DND-41 (cell line): ENCODE measurements at regions not wholly inside any gene's neighbourhood (a gene's known extent, or its start where the extent isn't known, plus 50 kb on each side); places are given as distances from the start of the nearest gene placed in this dataset.
A peak's percentile ranks its signal among the peaks of the same experiment; 100 is the strongest.

Experiments
- ATAC-seq: fragments of 200-7000 bp; cut with Tn5 transposase; 3 replicates; pipeline ENCODE4 v1.9.1; 2021; ENCODE audit warnings: low read depth; ENCODE audit not compliant: insufficient read depth
- DNase-seq: peaks from one replicate; pipeline ENCODE4 v3.0.0-alpha.2; 2020
- H2AFZ ChIP-seq: 2 replicates; pipeline ENCODE4 v1.6.0; 2012; ENCODE audit warnings: low read depth, low read length
- H3K27ac ChIP-seq: 2 replicates; pipeline ENCODE4 v1.5.1; 2012; ENCODE audit warnings: low read length, inconsistent platforms
- H3K27me3 ChIP-seq: fragments of 200-600 bp; sonication (generic); 2 replicates; pipeline ENCODE4 v1.6.0; 2012; ENCODE audit warnings: low read length, mild to moderate bottlenecking, inconsistent platforms; ENCODE audit not compliant: insufficient read depth, poor library complexity
- H3K36me3 ChIP-seq: 2 replicates; pipeline ENCODE4 v1.5.1; 2012; ENCODE audit warnings: low read length, inconsistent platforms; ENCODE audit not compliant: insufficient read depth
- H3K4me1 ChIP-seq: 2 replicates; pipeline ENCODE4 v1.5.1; 2012; ENCODE audit warnings: mild to moderate bottlenecking, low read length; ENCODE audit not compliant: insufficient read depth
- H3K4me2 ChIP-seq: 2 replicates; pipeline ENCODE4 v1.6.0; 2012; ENCODE audit warnings: mild to moderate bottlenecking, moderate library complexity, low read length, inconsistent platforms; ENCODE audit not compliant: insufficient read depth
- H3K4me3 ChIP-seq, 2 experiments: fragments of 200-600 bp in 1 of 2; shearing (Covaris generic) in 1 of 2; 2 replicates each; pipeline ENCODE4 v1.5.1; 2012 to 2016; ENCODE audit warnings: inconsistent platforms in 2 of 2, low read length in 2 of 2, mild to moderate bottlenecking in 2 of 2, low read depth in 1 of 2, moderate library complexity in 1 of 2
- H3K79me2 ChIP-seq: 2 replicates; pipeline ENCODE4 v1.6.0; 2012; ENCODE audit warnings: low read length, inconsistent platforms; ENCODE audit not compliant: insufficient read depth
- H3K9ac ChIP-seq: 2 replicates; pipeline ENCODE4 v1.6.0; 2012; ENCODE audit warnings: low read depth, mild to moderate bottlenecking, inconsistent platforms, low read length, moderate library complexity
- H3K9me3 ChIP-seq: 2 replicates; pipeline ENCODE4 v1.5.1; 2012; ENCODE audit warnings: low read length, moderate library complexity, mild to moderate bottlenecking, inconsistent platforms; ENCODE audit not compliant: insufficient read depth, severe bottlenecking
- H4K20me1 ChIP-seq: 2 replicates; pipeline ENCODE4 v1.6.0; 2012; ENCODE audit warnings: low read length; ENCODE audit not compliant: insufficient read depth
- CTCF ChIP-seq: IDR thresholded peaks from 2 replicates; pipeline ENCODE4 v1.5.1; 2012; ENCODE audit warnings: borderline replicate concordance, low read length, moderate library complexity, mild to moderate bottlenecking; ENCODE audit not compliant: poor library complexity, severe bottlenecking; ENCODE audit errors: extremely low read depth
- EZH2 ChIP-seq: IDR thresholded peaks from 3 replicates; pipeline ENCODE4 v1.6.1; 2012; ENCODE audit warnings: borderline replicate concordance, low read depth, mild to moderate bottlenecking, moderate library complexity, low read length, inconsistent platforms; ENCODE audit not compliant: severe bottlenecking

DNA sequence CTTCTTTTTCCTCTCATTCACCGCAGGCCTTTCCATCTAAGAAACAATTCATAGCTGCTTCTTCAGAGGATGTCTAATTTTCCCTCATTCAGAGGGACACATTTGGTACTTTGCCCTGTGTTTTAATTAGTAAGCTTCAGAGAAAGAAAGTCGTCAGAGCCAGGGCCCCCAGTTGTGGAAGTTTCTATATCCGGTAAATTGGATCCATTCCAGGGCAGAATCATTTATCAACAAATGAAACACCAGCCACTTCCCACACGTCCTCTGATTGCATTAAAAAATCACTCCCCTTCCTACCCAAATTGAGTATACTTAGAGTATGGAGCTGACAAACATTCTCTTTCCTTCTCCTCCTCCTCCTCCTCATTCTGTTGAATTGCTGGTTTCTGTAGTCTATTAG is 205.8 kb upstream of the HDAC9 start:
- Histone ChIP-seq H3K36me3 (no peaks in the 10 kb centered on the region), H3K4me2 (no peak overlapping the region), H3K27me3 (no peaks in the 10 kb centered on the region), H2AFZ (no peak overlapping the region), H3K79me2 (no peaks in the 10 kb centered on the region), H3K9me3 (no peaks in the 10 kb centered on the region), H3K27ac (no peak overlapping the region), H4K20me1 (no peaks in the 10 kb centered on the region), H3K4me1 (peaks cover 7% of the 10 kb centered on the region; the same call in 1 of the 2 replicates), H3K4me3 (no peak overlapping the region), H3K9ac (no peak overlapping the region)
- TF ChIP-seq EZH2 (no peak), CTCF (no peak)
- no peak for DNase-seq
- peak; percentile 15; the same call in 1 of the 3 replicates for ATAC-seq

GRCh38 chr7:18290223-18290622 is 205.3 kb upstream of the HDAC9 start:
- TF ChIP-seq EZH2 (no peak), CTCF (no peak)
- no peaks in the 10 kb centered on the region for H3K36me3 ChIP-seq
- H3K4me2 ChIP-seq, result no peak overlapping the region
- H3K27me3 ChIP-seq, result no peaks in the 10 kb centered on the region
- no peaks in the 10 kb centered on the region for H3K9me3 ChIP-seq
- no peak overlapping the region for H3K27ac ChIP-seq
- DNase-seq (peak; percentile 27), ATAC-seq (peak; percentile 93)
- H3K79me2 ChIP-seq, result no peaks in the 10 kb centered on the region
- no peaks in the 10 kb centered on the region for H4K20me1 ChIP-seq
- H3K4me3 ChIP-seq, result no peak overlapping the region
- no peak overlapping the region for H2AFZ ChIP-seq
- H3K9ac ChIP-seq, result no peak overlapping the region
- H3K4me1 ChIP-seq, result peaks cover 7% of the 10 kb centered on the region; the same call in 1 of the 2 replicates

DNA sequence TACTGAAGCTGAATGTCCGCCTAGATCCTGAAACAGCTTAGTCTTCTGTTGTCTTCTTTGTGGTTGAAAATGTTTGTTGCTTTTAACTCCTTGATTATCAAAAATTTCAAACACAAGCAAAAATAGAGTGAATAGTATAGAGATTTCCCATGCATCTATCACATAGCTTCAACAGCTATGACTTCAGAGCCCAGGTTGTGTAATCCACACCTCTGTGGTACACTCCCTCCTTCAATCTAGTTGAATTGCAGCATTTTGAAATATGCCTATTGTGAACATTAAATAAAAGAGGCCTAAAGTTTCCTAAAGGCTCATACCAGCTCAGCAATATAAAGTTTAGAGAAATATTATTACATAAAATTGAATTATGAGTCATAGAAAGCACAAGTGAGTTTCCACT is 204.7 kb upstream of the HDAC9 start:
- no peaks in the 10 kb centered on the region for H3K36me3 ChIP-seq
- DNase-seq (no peak), ATAC-seq (no peak)
- H3K4me3 ChIP-seq, result no peak overlapping the region
- H3K9me3 ChIP-seq, result no peaks in the 10 kb centered on the region
- H3K27ac ChIP-seq, result no peak overlapping the region
- no peaks in the 10 kb centered on the region for H3K27me3 ChIP-seq
- TF ChIP-seq EZH2 (no peak), CTCF (no peak)
- H3K4me2 ChIP-seq, result no peak overlapping the region
- H4K20me1 ChIP-seq, result no peaks in the 10 kb centered on the region
- H3K4me1 ChIP-seq, result peaks cover 7% of the 10 kb centered on the region; the same call in 1 of the 2 replicates
- no peak overlapping the region for H3K9ac ChIP-seq
- no peaks in the 10 kb centered on the region for H3K79me2 ChIP-seq
- H2AFZ ChIP-seq, result no peak overlapping the region

- Histone ChIP-seq H3K4me3 (no peak overlapping the region), H3K27ac (no peak overlapping the region), H3K9ac (no peak overlapping the region), H3K4me2 (no peak overlapping the region), H3K79me2 (no peaks in the 10 kb centered on the region), H3K9me3 (no peaks in the 10 kb centered on the region), H3K4me1 (peaks cover 7% of the 10 kb centered on the region; the same call in 1 of the 2 replicates), H3K36me3 (no peaks in the 10 kb centered on the region), H4K20me1 (no peaks in the 10 kb centered on the region), H2AFZ (no peak overlapping the region), H3K27me3 (no peaks in the 10 kb centered on the region)
- DNase-seq (no peak), ATAC-seq (no peak)
- TF ChIP-seq CTCF (no peak), EZH2 (no peak)
Measured at GRCh38 chr7:18292584-18292983, 203.0 kb upstream of the HDAC9 start.
